GM12878 (cell line): ENCODE measurements at regions not wholly inside any gene's neighbourhood (a gene's known extent, or its start where the extent isn't known, plus 50 kb on each side); places are given as distances from the start of the nearest gene placed in this dataset.

ENCODE experiments used
- EZH2 ChIP-seq: IDR thresholded peaks from 2 replicates; pipeline ENCODE4 v1.6.1; 2012; ENCODE audit warnings: low read depth, mild to moderate bottlenecking, control low read depth, inconsistent platforms, low read length, borderline replicate concordance; ENCODE audit not compliant: control insufficient read depth
- HDGF ChIP-seq: fragments of 450-650 bp; IDR thresholded peaks from 2 replicates; pipeline ENCODE4 v1.6.1; 2016; ENCODE audit warnings: antibody characterized with exemption
- KLF5 ChIP-seq: fragments of 450-650 bp; IDR thresholded peaks from 2 replicates; pipeline ENCODE4 v1.6.1; 2014; ENCODE audit warnings: mild to moderate bottlenecking; ENCODE audit not compliant: partially characterized antibody
- NRF1 ChIP-seq: conservative IDR thresholded peaks from 2 replicates; pipeline ENCODE4 v1.6.1; 2011; ENCODE audit warnings: mild to moderate bottlenecking, low read depth, low read length, improper control_type of control experiment
- TF ChIP-seq, protein P1 (sequence below), 3 experiments: IDR thresholded peaks in 2 of 3; conservative IDR thresholded peaks in 1 of 3; 2 replicates each; pipeline ENCODE4 v1.5.1; 2011; ENCODE audit warnings: low read depth in 3 of 3, low read length in 3 of 3, mild to moderate bottlenecking in 3 of 3, control low read depth in 2 of 3, moderate library complexity in 2 of 3, inconsistent platforms in 1 of 3, mixed read lengths in 1 of 3; ENCODE audit not compliant: control insufficient read depth in 2 of 3, insufficient read depth in 1 of 3; ENCODE audit errors: extremely low read depth in 1 of 3

DNA sequence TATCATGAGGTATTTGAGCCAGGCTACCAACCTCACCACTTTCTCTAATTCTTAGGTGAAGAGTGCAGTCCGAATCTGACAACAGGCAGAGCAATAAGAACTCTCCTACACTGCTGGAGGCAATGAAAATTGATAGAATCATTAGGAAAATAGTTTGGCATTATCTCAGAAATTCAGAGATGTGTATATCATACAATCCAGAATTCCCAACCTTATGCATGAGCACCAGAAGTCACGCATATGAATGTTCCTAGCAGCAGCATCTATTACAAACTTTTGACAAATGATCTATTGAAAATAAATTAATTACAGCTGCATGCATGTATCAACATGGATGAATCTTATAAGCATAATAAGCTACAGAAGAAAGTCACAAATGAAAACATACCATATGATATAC, 176.9 kb upstream of the CAMK1G start:
- TF ChIP-seq, protein P1, sequence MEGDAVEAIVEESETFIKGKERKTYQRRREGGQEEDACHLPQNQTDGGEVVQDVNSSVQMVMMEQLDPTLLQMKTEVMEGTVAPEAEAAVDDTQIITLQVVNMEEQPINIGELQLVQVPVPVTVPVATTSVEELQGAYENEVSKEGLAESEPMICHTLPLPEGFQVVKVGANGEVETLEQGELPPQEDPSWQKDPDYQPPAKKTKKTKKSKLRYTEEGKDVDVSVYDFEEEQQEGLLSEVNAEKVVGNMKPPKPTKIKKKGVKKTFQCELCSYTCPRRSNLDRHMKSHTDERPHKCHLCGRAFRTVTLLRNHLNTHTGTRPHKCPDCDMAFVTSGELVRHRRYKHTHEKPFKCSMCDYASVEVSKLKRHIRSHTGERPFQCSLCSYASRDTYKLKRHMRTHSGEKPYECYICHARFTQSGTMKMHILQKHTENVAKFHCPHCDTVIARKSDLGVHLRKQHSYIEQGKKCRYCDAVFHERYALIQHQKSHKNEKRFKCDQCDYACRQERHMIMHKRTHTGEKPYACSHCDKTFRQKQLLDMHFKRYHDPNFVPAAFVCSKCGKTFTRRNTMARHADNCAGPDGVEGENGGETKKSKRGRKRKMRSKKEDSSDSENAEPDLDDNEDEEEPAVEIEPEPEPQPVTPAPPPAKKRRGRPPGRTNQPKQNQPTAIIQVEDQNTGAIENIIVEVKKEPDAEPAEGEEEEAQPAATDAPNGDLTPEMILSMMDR (IDR thresholded peaks at IDR 0.05 in 2 of 3, conservative IDR thresholded peaks at IDR 0.05 in 1 of 3; ENCODE audit: control insufficient read depth in 2 of 3, extremely low read depth in 1 of 3, insufficient read depth in 1 of 3, low read depth in 3 of 3, low read length in 3 of 3), result no peak
- TF ChIP-seq KLF5 (no peak), HDGF (no peak), NRF1 (no peak), EZH2 (no peak)
